Small intestine (tissue), 7 donors: ENCODE measurements at regions not wholly inside any gene's neighbourhood (a gene's known extent, or its start where the extent isn't known, plus 50 kb on each side); places are given as distances from the start of the nearest gene placed in this dataset.
"Not testable (repeated sequence)": the region's sequence is repeated elsewhere in the genome, so short reads cannot be mapped to it uniquely, and the experiment has no call there.

Source experiments
- DNase-seq, 2 donors: peaks; one replicate each; pipeline versions ENCODE4 v3.0.0 to v3.0.0-alpha.2; 2013
- FAIRE-seq: peaks from 2 replicates; lab custom pipeline; 2012; peaks lifted over from hg19 to GRCh38; lab: Jason Lieb, UNC
- H3K27ac ChIP-seq, 3 donors: one replicate each; pipeline ENCODE4 v1.5.1; 2013; ENCODE audit warnings: low read length in 2 of 3, mild to moderate bottlenecking in 2 of 3, control low read depth in 1 of 3, inconsistent platforms in 1 of 3, low read depth in 1 of 3, moderate library complexity in 1 of 3
- H3K27me3 ChIP-seq, 3 donors: one replicate each; pipeline ENCODE4 v1.6.1; 2013; ENCODE audit warnings: low read length in 3 of 3, inconsistent platforms in 1 of 3; ENCODE audit not compliant: control insufficient read depth in 3 of 3, insufficient read depth in 3 of 3
- H3K36me3 ChIP-seq, 3 donors: one replicate each; pipeline ENCODE4 v1.6.1; 2013; ENCODE audit warnings: low read length in 3 of 3, inconsistent platforms in 1 of 3, low read depth in 1 of 3, mild to moderate bottlenecking in 1 of 3, moderate library complexity in 1 of 3; ENCODE audit not compliant: control insufficient read depth in 3 of 3, insufficient read depth in 2 of 3
- H3K4me1 ChIP-seq, 3 donors: one replicate each; pipeline ENCODE4 v1.6.1; 2013; ENCODE audit warnings: low read length in 2 of 3, inconsistent platforms in 1 of 3, low read depth in 1 of 3, mild to moderate bottlenecking in 1 of 3, moderate library complexity in 1 of 3; ENCODE audit not compliant: control insufficient read depth in 3 of 3, insufficient read depth in 2 of 3
- H3K4me3 ChIP-seq, 3 donors: one replicate each; pipeline ENCODE4 v1.5.1; 2013; ENCODE audit warnings: low read length in 3 of 3, control low read depth in 1 of 3, inconsistent platforms in 1 of 3, low read depth in 1 of 3, mild to moderate bottlenecking in 1 of 3, moderate library complexity in 1 of 3
- H3K9me3 ChIP-seq, 2 donors: one replicate each; pipeline ENCODE4 v1.6.1; 2013; ENCODE audit warnings: low read depth in 1 of 2, low read length in 1 of 2; ENCODE audit not compliant: control insufficient read depth in 2 of 2, insufficient read depth in 1 of 2
- WGBS, 3 donors: extraction: QIAGEN DNeasy Blood & Tissue Kit; methylation state at CpG; one replicate each; pipeline ENCODE4 v1.1.7; 2013; 5-methylcytosine and 5-hydroxymethylcytosine counted together
- donor health status: healthy with polysubstance abuse.
- donor health status: control.
- donor health status: control.
- donor health status: Bipolar disorder and iron deficiency.
- donor health status: healthy.

- H3K4me1 ChIP-seq = no peaks in the 10 kb centered on the region
- peaks cover 0 to 6% of the 10 kb centered on the region in 2 donors for H3K9me3 ChIP-seq
- FAIRE-seq (no peak), DNase-seq (no peak)
- no peak overlapping the region for H3K4me3 ChIP-seq
- H3K27ac ChIP-seq = no peak overlapping the region
- peaks cover 0 to 3% (median 0%) of the 10 kb centered on the region in 3 donors for H3K27me3 ChIP-seq
- no peaks in the 10 kb centered on the region for H3K36me3 ChIP-seq
- 80 to 85% (median 82%) methylated on average over 5 of the region's 5 CpGs for WGBS, 3 donors
These were observed 161.6 kb upstream of the KCNJ15 start for GRCh38 chr21:38095220-38095619.

GRCh38 chr21:38097789-38098188, 159.0 kb upstream of the KCNJ15 start:
- Histone ChIP-seq H3K36me3 (no peaks in the 10 kb centered on the region), H3K4me1 (no peaks in the 10 kb centered on the region), H3K9me3 (peaks cover 0 to 6% of the 10 kb centered on the region in 2 donors), H3K4me3 (no peak overlapping the region), H3K27ac (no peak overlapping the region), H3K27me3 (peaks cover 0 to 3% (median 0%) of the 10 kb centered on the region in 3 donors)
- DNase-seq (no peak), FAIRE-seq (no peak)

- FAIRE-seq = no peak
These were observed 144.5 kb upstream of the KCNJ15 start for GRCh38 chr21:38112219-38112789.

GRCh38 chr21:38114717-38115333, 142.0 kb upstream of the KCNJ15 start:
- Histone ChIP-seq H3K4me1 (no peaks in the 10 kb centered on the region), H3K27me3 (peaks cover 0 to 3% (median 0%) of the 10 kb centered on the region in 3 donors), H3K9me3 (no peaks in the 10 kb centered on the region), H3K36me3 (no peaks in the 10 kb centered on the region), H3K27ac (no peak overlapping the region), H3K4me3 (no peak overlapping the region)
- no peak for DNase-seq
- 93 to 95% (median 93%) methylated on average over 2 of the region's 2 CpGs for WGBS, 3 donors
- no peak for FAIRE-seq

More at GRCh38 chr21:38112219-38112789, 144.5 kb upstream of the KCNJ15 start:
- Histone ChIP-seq H3K27me3 (peaks cover 0 to 3% (median 0%) of the 10 kb centered on the region in 3 donors), H3K4me1 (no peaks in the 10 kb centered on the region), H3K27ac (no peak overlapping the region), H3K4me3 (no peak overlapping the region), H3K36me3 (no peaks in the 10 kb centered on the region), H3K9me3 (no peaks in the 10 kb centered on the region)
- 92 to 99% (median 95%) methylated on average over 3 of the region's 3 CpGs for WGBS, 3 donors
- no peak for DNase-seq

- DNase-seq (no peak), FAIRE-seq (no peak)
- WGBS, 3 donors = 89 to 95% (median 91%) methylated on average over 3 of the region's 3 CpGs
These were observed 140.9 kb upstream of the KCNJ15 start for GRCh38 chr21:38115870-38116269.

GRCh38 chr21:38119793-38120192, 137.0 kb upstream of the KCNJ15 start:
- Histone ChIP-seq H3K27ac (no peak overlapping the region), H3K9me3 (no peaks in the 10 kb centered on the region), H3K4me1 (no peaks in the 10 kb centered on the region), H3K27me3 (no peaks in the 10 kb centered on the region), H3K36me3 (no peaks in the 10 kb centered on the region), H3K4me3 (no peak overlapping the region)
- no peak for DNase-seq
- 86 to 89% (median 87%) methylated on average over 4 of the region's 4 CpGs for WGBS, 3 donors
- FAIRE-seq = no peak

More at GRCh38 chr21:38115870-38116269, 140.9 kb upstream of the KCNJ15 start:
- peaks cover 0 to 3% (median 0%) of the 10 kb centered on the region in 3 donors for H3K27me3 ChIP-seq
- no peak overlapping the region for H3K4me3 ChIP-seq
- H3K4me1 ChIP-seq = no peaks in the 10 kb centered on the region
- H3K27ac ChIP-seq = no peak overlapping the region
- H3K36me3 ChIP-seq = no peaks in the 10 kb centered on the region
- H3K9me3 ChIP-seq = no peaks in the 10 kb centered on the region

- not testable (repeated sequence) for H3K27ac ChIP-seq, DNase-seq, H3K36me3 ChIP-seq, H3K4me1 ChIP-seq, FAIRE-seq, H3K27me3 ChIP-seq, H3K9me3 ChIP-seq, H3K4me3 ChIP-seq
- WGBS, 3 donors = 84 to 97% (median 93%) methylated on average over 6 of the region's 6 CpGs
These were observed 136.2 kb upstream of the KCNJ15 start for GRCh38 chr21:38120679-38120983.

- no peak for FAIRE-seq
- Histone ChIP-seq H3K27me3 (no peaks in the 10 kb centered on the region), H3K36me3 (no peaks in the 10 kb centered on the region), H3K9me3 (no peaks in the 10 kb centered on the region), H3K4me1 (no peaks in the 10 kb centered on the region), H3K4me3 (no peak overlapping the region), H3K27ac (no peak overlapping the region)
- no peak for DNase-seq
- WGBS, 3 donors = 90 to 93% (median 90%) methylated on average over 32 of the region's 32 CpGs
These were observed 135.6 kb upstream of the KCNJ15 start for GRCh38 chr21:38120984-38121855.
